ENCODE measurements at regions not wholly inside any gene's neighbourhood (a gene's known extent, or its start where the extent isn't known, plus 50 kb on each side); places are given as distances from the start of the nearest gene placed in this dataset.
"Not testable (repeated sequence)": the region's sequence is repeated elsewhere in the genome, so short reads cannot be mapped to it uniquely, and the experiment has no call there.

DNA sequence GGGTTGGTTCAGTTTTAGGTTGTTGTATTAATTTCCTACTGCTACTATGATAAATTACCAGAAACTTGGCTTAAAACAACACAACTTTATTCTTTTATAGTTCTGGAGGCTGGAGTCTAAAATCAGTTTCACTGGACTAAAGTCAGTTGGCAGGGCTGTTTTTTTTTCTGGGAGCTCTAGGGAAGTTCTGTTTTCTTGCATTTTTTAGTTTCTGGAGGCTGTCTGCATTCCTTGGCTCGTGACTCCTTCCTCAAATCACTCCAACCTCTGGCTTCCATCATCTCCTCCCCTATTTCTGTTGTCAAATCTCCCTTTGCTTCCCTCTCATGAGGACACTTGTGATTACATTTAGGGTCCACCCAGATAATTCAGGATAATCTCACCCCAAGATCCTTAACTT is 51.3 kb upstream of the SUB1 start:
- FAIRE-seq (no peak), DNase-seq (ENCODE audit: insufficient read length, low spot score) (no peak)
- TF ChIP-seq POU2F2 (IDR thresholded peaks at IDR 0.05; ENCODE audit: low read depth, low read length) (no peak), SPI1 (IDR thresholded peaks at IDR 0.05; ENCODE audit: low read depth, low read length) (no peak), POLR2AphosphoS5 (IDR thresholded peaks at IDR 0.05; ENCODE audit: low read depth, low read length) (no peak), TAF1 (IDR thresholded peaks at IDR 0.05; ENCODE audit: low read depth, low read length) (no peak), POLR2A (IDR thresholded peaks at IDR 0.05; ENCODE audit: low read depth, low read length) (no peak), PAX5 (IDR thresholded peaks at IDR 0.05; ENCODE audit: insufficient read depth, low read length, severe bottlenecking) (no peak)

DNA sequence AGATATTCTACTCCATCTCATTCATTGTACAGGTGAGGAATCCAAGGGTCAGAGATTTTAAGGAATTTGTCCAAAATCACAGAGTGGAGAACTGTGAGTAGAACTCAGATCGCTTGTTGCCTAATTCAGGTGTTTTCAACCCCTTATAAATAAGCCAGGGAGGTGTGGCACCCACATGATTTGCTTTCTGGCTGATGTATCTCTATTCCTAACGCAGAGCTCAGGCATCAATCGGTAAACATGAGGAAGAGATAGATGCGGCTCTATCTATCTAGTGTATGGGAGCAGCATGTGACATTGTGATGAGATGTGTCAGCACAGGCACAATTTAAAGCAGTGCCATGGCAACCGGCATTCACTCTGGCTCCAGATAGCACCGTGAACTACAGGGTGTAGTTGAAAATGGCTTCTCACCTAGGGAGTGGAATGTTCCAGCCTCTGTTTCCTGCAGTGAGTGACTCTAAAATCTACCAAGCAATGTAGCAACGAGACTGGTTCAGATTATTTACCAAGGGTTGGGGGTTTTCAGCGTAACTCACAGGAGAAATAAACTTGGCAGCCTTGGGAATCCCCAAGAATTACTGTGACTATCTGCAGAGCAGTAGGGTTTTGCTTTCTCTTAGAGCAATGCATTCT is 53.4 kb upstream of the SUB1 start:
- FAIRE-seq = no peak

DNA sequence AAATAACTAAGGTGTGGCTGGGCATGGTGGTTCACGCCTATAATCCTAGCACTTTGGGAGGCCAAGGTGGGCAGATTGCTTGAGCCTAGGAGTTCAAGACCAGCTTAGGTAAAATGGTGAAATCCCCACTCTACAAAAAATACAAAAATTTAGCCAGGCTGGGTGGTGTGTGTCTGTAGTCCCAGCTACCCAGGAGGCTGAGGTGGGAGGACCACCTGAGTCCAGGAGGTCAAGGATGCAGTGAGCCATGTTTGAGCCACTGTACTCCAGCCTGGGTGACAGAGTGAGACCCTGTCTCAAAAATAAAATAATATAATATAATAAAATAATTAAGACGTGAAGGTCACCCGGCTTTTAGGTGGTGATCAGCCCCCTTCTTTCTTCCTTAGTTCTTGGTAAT is 58.0 kb upstream of the SUB1 start:
- not testable (repeated sequence) for DNase-seq (ENCODE audit: insufficient read length, low spot score); FAIRE-seq

More for the DNA sequence above, 53.4 kb upstream of the SUB1 start:
- DNase-seq (ENCODE audit: insufficient read length, low spot score) = no peak
- TF ChIP-seq PAX5 (IDR thresholded peaks at IDR 0.05; ENCODE audit: insufficient read depth, low read length, severe bottlenecking) (no peak), POU2F2 (IDR thresholded peaks at IDR 0.05; ENCODE audit: low read depth, low read length) (no peak), TAF1 (IDR thresholded peaks at IDR 0.05; ENCODE audit: low read depth, low read length) (no peak), POLR2AphosphoS5 (IDR thresholded peaks at IDR 0.05; ENCODE audit: low read depth, low read length) (no peak), SPI1 (IDR thresholded peaks at IDR 0.05; ENCODE audit: low read depth, low read length) (no peak)

DNA sequence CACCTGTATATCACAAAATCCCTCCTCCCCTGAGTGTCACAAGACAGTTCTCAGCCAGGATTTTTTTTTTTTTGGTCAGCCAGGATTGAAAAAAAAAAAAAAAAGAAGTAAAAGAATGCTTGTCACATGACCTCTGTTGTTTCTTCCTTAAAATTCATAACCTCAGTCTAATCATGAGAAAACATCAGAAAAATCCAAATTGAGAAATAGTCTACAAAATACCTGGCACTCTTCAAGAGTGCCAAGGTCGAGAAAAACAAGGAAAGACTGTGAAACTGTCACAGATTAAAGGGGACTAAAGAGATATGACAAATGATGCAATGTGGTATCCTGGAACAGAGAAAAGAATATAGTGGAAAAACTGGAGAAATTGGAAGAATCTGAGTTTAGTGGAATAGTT is 58.5 kb upstream of the SUB1 start:
- FAIRE-seq = no peak
- no peak for DNase-seq (ENCODE audit: insufficient read length, low spot score)
- no peak for TF ChIP-seq PAX5 (IDR thresholded peaks at IDR 0.05; ENCODE audit: insufficient read depth, low read length, severe bottlenecking)
- TF ChIP-seq POU2F2 (IDR thresholded peaks at IDR 0.05; ENCODE audit: low read depth, low read length) = no peak
- TF ChIP-seq SPI1 (IDR thresholded peaks at IDR 0.05; ENCODE audit: low read depth, low read length) = no peak
- TF ChIP-seq POLR2A (IDR thresholded peaks at IDR 0.05; ENCODE audit: low read depth, low read length) = no peak
- TF ChIP-seq POLR2AphosphoS5 (IDR thresholded peaks at IDR 0.05; ENCODE audit: low read depth, low read length) = no peak
- no peak for TF ChIP-seq TAF1 (IDR thresholded peaks at IDR 0.05; ENCODE audit: low read depth, low read length)

DNA sequence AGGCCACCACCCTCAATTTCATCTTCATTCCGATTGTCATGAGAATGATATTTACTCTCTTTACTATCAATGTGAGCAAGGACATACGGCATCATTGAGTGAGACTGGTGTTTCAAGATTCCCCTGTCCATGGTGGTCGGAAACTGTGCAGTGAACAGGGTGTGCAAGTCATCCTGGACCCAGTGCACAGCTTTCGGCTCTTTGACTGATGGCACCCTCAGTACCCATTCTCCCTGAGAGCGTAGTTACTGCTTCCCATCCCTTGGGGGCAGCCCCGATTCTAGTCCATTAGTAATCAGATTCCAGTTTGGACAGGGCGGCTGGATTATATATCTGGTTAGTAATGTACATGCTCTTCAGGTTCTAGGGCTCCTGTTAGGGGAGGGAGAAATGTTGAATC is 61.7 kb upstream of the SUB1 start:
- TF ChIP-seq PAX5 (IDR thresholded peaks at IDR 0.05; ENCODE audit: insufficient read depth, low read length, severe bottlenecking) = no peak
- no peak for TF ChIP-seq POLR2AphosphoS5 (IDR thresholded peaks at IDR 0.05; ENCODE audit: low read depth, low read length)
- TF ChIP-seq POU2F2 (IDR thresholded peaks at IDR 0.05; ENCODE audit: low read depth, low read length) = no peak
- no peak for TF ChIP-seq TAF1 (IDR thresholded peaks at IDR 0.05; ENCODE audit: low read depth, low read length)
- no peak for TF ChIP-seq POLR2A (IDR thresholded peaks at IDR 0.05; ENCODE audit: low read depth, low read length)
- no peak for TF ChIP-seq SPI1 (IDR thresholded peaks at IDR 0.05; ENCODE audit: low read depth, low read length)
- no peak for DNase-seq (ENCODE audit: insufficient read length, low spot score)
- no peak for FAIRE-seq

DNA sequence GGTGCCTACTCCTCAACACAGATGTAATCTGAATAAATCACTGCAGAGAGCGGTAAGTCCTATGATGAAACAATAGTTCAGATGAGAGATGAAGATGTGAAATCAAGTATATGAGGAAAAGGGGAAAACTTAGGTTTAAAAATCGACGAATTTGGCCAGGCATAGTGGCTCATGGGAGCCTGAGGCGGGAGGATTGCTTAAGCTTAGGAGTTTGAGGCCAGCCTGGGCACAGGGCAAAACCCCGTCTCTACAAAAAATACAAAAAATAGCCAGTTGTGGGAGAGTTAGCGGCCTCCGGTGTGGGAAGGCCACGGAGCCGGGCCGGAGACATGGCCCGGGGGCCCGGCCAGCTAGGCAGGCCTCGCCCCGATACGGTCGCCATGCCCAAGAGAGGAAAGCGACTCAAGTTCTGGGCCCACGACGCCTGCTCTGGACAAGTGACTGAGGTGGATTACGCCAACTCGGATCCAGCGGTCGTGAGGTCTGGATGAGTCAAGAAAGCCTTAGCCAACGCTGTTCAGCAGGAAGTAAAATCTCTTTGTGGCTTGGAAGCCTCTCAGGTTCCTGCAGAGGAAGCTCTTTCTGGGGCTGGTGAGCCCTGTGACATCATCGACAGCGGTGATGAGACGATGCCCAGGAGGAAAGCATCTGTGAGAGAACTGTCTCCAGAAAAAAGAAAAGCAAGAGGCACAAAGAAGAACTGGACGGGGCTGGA is 62.8 kb upstream of the SUB1 start:
- FAIRE-seq (no peak), DNase-seq (ENCODE audit: insufficient read length, low spot score) (no peak)
- TF ChIP-seq POLR2AphosphoS5 (IDR thresholded peaks at IDR 0.05; ENCODE audit: low read depth, low read length) (no peak), TAF1 (IDR thresholded peaks at IDR 0.05; ENCODE audit: low read depth, low read length) (no peak), POLR2A (IDR thresholded peaks at IDR 0.05; ENCODE audit: low read depth, low read length) (no peak), SPI1 (IDR thresholded peaks at IDR 0.05; ENCODE audit: low read depth, low read length) (no peak), POU2F2 (IDR thresholded peaks at IDR 0.05; ENCODE audit: low read depth, low read length) (no peak), PAX5 (IDR thresholded peaks at IDR 0.05; ENCODE audit: insufficient read depth, low read length, severe bottlenecking) (no peak)

DNA sequence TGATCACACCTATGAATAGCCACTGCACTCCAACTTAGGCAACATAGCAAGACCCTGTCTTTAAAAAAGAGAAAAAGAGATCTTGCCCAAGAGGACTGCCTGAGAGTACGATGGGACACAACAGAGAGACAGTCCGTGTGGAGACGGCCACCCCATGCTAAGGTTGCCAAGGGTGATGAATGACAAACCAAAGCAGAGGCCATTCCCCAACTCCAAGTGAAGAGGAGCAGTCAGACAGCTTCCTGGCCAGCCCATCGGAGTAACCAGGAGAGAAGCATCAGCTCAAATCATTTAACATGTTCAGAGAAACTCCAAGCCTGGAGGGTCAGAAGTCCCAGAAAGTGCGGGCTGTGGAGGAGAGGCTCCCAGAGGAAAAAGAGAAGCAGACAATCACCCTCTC is 63.9 kb upstream of the SUB1 start:
- no peak for DNase-seq (ENCODE audit: insufficient read length, low spot score)
- FAIRE-seq = no peak
- TF ChIP-seq POLR2A (IDR thresholded peaks at IDR 0.05; ENCODE audit: low read depth, low read length) = no peak

DNA sequence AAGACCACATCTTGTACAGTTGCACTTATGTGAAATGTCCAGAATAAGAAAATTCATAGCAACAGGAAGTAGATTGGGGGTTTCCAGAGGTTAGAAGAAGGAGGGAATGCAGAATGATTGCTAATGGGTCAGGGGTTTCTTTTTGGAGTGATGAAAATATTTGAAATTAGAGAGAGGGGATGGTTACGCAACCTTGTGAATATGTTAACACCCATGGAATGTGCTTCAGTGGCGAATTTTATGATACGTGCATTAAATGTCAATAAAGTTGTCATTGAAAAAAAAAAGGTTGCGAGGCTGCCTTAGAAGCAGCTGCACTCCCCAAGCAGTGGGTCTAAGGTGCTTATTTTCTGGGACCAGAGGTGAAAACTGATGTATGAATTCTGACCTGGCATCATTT is 64.4 kb upstream of the SUB1 start:
- FAIRE-seq (no peak), DNase-seq (ENCODE audit: insufficient read length, low spot score) (no peak)
- no peak for TF ChIP-seq PAX5 (IDR thresholded peaks at IDR 0.05; ENCODE audit: insufficient read depth, low read length, severe bottlenecking)
- TF ChIP-seq SPI1 (IDR thresholded peaks at IDR 0.05; ENCODE audit: low read depth, low read length) = no peak
- TF ChIP-seq POLR2AphosphoS5 (IDR thresholded peaks at IDR 0.05; ENCODE audit: low read depth, low read length) = no peak
- no peak for TF ChIP-seq TAF1 (IDR thresholded peaks at IDR 0.05; ENCODE audit: low read depth, low read length)
- no peak for TF ChIP-seq POU2F2 (IDR thresholded peaks at IDR 0.05; ENCODE audit: low read depth, low read length)
- no peak for TF ChIP-seq POLR2A (IDR thresholded peaks at IDR 0.05; ENCODE audit: low read depth, low read length)

DNA sequence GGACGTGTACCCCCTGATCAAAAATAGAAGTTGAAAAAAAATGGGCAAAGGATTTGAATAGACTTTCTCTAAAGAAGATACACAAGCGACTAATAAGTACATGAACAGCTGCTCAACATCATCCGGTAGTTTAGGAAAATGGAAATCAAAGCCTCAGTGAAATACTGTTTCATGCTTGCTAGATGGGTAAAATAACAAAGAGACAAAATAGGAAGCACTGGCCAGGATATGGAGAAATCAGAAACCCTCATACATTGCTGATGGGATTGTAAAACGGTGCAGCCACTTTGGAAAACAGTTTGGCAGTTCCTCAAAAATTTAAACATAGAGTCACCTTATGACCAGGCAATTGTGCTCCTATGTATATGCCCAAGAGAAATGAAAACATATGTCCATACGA is 65.0 kb upstream of the SUB1 start:
- no peak for TF ChIP-seq POLR2A (IDR thresholded peaks at IDR 0.05; ENCODE audit: low read depth, low read length)
- TF ChIP-seq PAX5 (IDR thresholded peaks at IDR 0.05; ENCODE audit: insufficient read depth, low read length, severe bottlenecking) = no peak
- TF ChIP-seq TAF1 (IDR thresholded peaks at IDR 0.05; ENCODE audit: low read depth, low read length) = no peak
- no peak for TF ChIP-seq POU2F2 (IDR thresholded peaks at IDR 0.05; ENCODE audit: low read depth, low read length)
- no peak for TF ChIP-seq POLR2AphosphoS5 (IDR thresholded peaks at IDR 0.05; ENCODE audit: low read depth, low read length)
- TF ChIP-seq SPI1 (IDR thresholded peaks at IDR 0.05; ENCODE audit: low read depth, low read length) = no peak

DNA sequence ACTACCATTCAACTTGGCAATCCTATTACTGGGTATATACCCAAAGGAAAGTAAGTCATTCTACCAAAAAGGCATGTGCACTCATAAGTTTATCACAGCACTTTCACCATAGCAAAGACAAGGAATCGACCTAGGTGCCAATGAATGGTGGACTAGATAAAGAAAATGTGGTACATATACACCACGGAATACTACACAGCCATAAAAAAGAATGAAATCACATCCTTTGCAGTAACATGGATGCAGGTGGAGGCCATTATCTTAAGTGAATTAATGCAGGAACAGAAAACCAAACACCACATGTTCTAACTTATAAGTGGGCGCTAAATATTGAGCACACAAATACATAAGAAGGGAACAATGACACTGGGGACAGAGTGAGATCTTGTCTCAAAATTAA is 65.8 kb upstream of the SUB1 start:
- DNase-seq (ENCODE audit: insufficient read length, low spot score) = no peak
- TF ChIP-seq POLR2A (IDR thresholded peaks at IDR 0.05; ENCODE audit: low read depth, low read length) = no peak
- no peak for FAIRE-seq

More for the DNA sequence above, 65.0 kb upstream of the SUB1 start:
- DNase-seq (ENCODE audit: insufficient read length, low spot score) = no peak
- FAIRE-seq = no peak

Measured in GM12891 (cell line).